ENCODE measurements at regions not wholly inside any gene's neighbourhood (a gene's known extent, or its start where the extent isn't known, plus 50 kb on each side); places are given as distances from the start of the nearest gene placed in this dataset.

DNA sequence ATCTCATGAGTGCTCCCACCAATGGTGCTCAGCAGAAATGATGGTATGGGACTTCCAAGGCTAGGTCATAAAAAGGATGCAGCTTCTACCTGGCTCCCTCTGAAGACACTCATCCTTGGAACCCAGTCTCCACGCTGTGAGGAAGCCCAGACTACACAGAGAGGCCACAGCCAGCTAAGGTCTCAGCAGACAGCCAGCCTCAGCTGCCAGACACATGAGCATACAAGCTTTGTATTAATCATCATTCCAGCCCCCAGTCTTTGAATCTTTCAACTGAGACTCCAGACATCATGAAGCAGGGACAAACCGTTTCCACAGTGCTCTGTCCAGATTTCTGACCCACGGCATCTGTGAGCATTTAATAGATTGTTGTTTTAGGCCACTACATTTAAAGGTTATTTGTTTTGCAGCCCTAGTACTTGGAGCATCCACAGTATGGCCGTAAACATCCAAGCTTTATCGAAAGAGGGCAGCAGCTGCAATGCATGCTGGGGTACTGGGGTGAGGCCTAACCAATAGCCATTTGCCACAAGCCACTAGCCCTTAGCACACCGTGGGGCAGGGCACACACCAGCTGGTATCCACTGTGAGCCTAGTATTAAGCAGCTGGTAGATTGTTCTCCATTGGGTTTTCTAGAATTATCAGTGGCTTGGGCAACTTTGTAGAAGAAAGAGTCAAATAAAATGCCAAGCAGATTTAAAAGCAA lies 449.1 kb downstream of the BCOR start:
- TF ChIP-seq YY1 (IDR thresholded peaks at IDR 0.05; ENCODE audit: low read depth) (no peak), EP300 (IDR thresholded peaks at IDR 0.05; ENCODE audit: borderline replicate concordance) (no peak), TCF12 (IDR thresholded peaks at IDR 0.05; ENCODE audit: low read depth) (no peak), CEBPB (IDR thresholded peaks at IDR 0.05) (no peak), CREB1 (IDR thresholded peaks at IDR 0.05; ENCODE audit: low read depth) (no peak), FOXM1 (IDR thresholded peaks at IDR 0.05; ENCODE audit: borderline replicate concordance, low read depth) (no peak), NFIC (IDR thresholded peaks at IDR 0.05) (no peak), EGR1 (IDR thresholded peaks at IDR 0.05) (no peak), TAF1 (IDR thresholded peaks at IDR 0.05; ENCODE audit: low read depth) (no peak), ZBTB7A (IDR thresholded peaks at IDR 0.05; ENCODE audit: low read depth) (no peak), TEAD4 (IDR thresholded peaks at IDR 0.05) (no peak), USF1 (IDR thresholded peaks at IDR 0.05) (no peak)
- TF ChIP-seq, protein P1, sequence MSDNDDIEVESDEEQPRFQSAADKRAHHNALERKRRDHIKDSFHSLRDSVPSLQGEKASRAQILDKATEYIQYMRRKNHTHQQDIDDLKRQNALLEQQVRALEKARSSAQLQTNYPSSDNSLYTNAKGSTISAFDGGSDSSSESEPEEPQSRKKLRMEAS (IDR thresholded peaks at IDR 0.05): no peak
- TF ChIP-seq, protein P2, sequence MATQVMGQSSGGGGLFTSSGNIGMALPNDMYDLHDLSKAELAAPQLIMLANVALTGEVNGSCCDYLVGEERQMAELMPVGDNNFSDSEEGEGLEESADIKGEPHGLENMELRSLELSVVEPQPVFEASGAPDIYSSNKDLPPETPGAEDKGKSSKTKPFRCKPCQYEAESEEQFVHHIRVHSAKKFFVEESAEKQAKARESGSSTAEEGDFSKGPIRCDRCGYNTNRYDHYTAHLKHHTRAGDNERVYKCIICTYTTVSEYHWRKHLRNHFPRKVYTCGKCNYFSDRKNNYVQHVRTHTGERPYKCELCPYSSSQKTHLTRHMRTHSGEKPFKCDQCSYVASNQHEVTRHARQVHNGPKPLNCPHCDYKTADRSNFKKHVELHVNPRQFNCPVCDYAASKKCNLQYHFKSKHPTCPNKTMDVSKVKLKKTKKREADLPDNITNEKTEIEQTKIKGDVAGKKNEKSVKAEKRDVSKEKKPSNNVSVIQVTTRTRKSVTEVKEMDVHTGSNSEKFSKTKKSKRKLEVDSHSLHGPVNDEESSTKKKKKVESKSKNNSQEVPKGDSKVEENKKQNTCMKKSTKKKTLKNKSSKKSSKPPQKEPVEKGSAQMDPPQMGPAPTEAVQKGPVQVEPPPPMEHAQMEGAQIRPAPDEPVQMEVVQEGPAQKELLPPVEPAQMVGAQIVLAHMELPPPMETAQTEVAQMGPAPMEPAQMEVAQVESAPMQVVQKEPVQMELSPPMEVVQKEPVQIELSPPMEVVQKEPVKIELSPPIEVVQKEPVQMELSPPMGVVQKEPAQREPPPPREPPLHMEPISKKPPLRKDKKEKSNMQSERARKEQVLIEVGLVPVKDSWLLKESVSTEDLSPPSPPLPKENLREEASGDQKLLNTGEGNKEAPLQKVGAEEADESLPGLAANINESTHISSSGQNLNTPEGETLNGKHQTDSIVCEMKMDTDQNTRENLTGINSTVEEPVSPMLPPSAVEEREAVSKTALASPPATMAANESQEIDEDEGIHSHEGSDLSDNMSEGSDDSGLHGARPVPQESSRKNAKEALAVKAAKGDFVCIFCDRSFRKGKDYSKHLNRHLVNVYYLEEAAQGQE (IDR thresholded peaks at IDR 0.05; ENCODE audit: low read depth): no peak

DNA sequence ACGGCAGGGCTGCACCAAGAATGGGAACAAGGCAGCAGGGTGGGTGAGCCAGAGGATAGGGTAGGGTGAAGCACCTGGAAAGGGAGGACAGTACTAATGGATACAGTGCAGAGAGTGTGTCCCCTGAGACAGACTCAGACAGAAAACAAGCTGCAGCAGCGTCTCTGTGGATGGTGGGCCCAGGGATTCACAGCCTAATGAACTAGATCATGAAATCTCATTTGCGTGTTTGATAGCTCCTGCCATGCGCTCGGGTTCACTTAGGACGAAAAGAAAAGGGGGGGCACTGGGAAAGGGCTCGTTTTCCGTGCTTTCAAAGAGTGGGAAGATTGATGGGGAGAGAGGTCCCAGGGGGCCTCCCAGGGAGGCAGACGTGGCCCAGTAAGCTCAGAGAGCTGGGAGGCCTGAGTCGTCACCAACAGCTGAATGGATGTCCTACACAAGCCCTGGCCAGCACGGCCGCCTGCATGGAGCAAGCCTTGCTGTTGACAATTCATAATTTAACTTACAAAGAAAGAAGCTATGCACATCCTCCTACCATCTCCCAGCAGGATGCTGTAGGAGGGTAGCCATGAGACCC lies 446.9 kb downstream of the BCOR start:
- TF ChIP-seq NFIC (IDR thresholded peaks at IDR 0.05) (no peak), TAF1 (IDR thresholded peaks at IDR 0.05; ENCODE audit: low read depth) (no peak), USF1 (IDR thresholded peaks at IDR 0.05) (no peak), YY1 (IDR thresholded peaks at IDR 0.05; ENCODE audit: low read depth) (no peak), EGR1 (IDR thresholded peaks at IDR 0.05) (no peak), CREB1 (IDR thresholded peaks at IDR 0.05; ENCODE audit: low read depth) (no peak), TCF12 (IDR thresholded peaks at IDR 0.05; ENCODE audit: low read depth) (no peak), EP300 (IDR thresholded peaks at IDR 0.05; ENCODE audit: borderline replicate concordance) (no peak)

DNA sequence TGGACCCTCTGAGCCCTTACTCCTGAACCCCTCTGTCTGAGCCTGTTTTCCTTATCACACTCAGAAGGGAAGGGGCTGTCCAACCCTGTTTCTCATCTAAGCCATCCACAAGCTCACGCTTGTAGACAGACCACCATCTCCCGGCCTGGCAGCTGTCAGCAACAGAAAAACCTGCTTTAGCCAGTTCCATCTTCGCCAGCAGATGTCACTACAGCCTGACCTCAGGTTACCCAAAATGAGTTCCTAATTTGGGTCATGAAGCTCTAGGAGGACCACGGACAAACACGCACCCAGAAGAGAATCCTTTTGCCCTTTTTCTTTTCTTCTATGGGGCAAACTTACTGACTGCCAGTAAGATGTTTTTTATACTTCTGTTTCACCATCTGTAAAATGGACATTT lies 445.4 kb downstream of the BCOR start:
- TF ChIP-seq, protein P2 (IDR thresholded peaks at IDR 0.05; ENCODE audit: low read depth): no peak
- TF ChIP-seq, protein P1 (IDR thresholded peaks at IDR 0.05): no peak
- TF ChIP-seq USF1 (IDR thresholded peaks at IDR 0.05) (no peak), RAD21 (IDR thresholded peaks at IDR 0.05; ENCODE audit: low read depth) (peak; percentile 64)

GRCh38 chrX:39653691-39654090 lies 444.1 kb downstream of the BCOR start:
- TF ChIP-seq EGR1 (IDR thresholded peaks at IDR 0.05) (no peak), TCF12 (IDR thresholded peaks at IDR 0.05; ENCODE audit: low read depth) (no peak), EP300 (IDR thresholded peaks at IDR 0.05; ENCODE audit: borderline replicate concordance) (no peak), RAD21 (IDR thresholded peaks at IDR 0.05; ENCODE audit: low read depth) (no peak), ZBTB7A (IDR thresholded peaks at IDR 0.05; ENCODE audit: low read depth) (no peak), FOXM1 (IDR thresholded peaks at IDR 0.05; ENCODE audit: borderline replicate concordance, low read depth) (no peak), YY1 (IDR thresholded peaks at IDR 0.05; ENCODE audit: low read depth) (no peak), CEBPB (IDR thresholded peaks at IDR 0.05) (no peak), TAF1 (IDR thresholded peaks at IDR 0.05; ENCODE audit: low read depth) (no peak), CREB1 (IDR thresholded peaks at IDR 0.05; ENCODE audit: low read depth) (no peak), NFIC (IDR thresholded peaks at IDR 0.05) (no peak), TEAD4 (IDR thresholded peaks at IDR 0.05) (no peak), USF1 (IDR thresholded peaks at IDR 0.05) (no peak)
- TF ChIP-seq, protein P1 (IDR thresholded peaks at IDR 0.05): no peak
- TF ChIP-seq, protein P2 (IDR thresholded peaks at IDR 0.05; ENCODE audit: low read depth): no peak

All from Ishikawa (cell line).